Stromal cell of bone marrow (primary cell): ENCODE measurements at regions not wholly inside any gene's neighbourhood (a gene's known extent, or its start where the extent isn't known, plus 50 kb on each side); places are given as distances from the start of the nearest gene placed in this dataset.
"Not testable (repeated sequence)": the region's sequence is repeated elsewhere in the genome, so short reads cannot be mapped to it uniquely, and the experiment has no call there.

Source experiments
- DNase-seq: peaks from one replicate; pipeline ENCODE4 v3.0.0-alpha.2; 2012; ENCODE audit warnings: low read depth

- no peak for DNase-seq
Observed at GRCh38 chr18:45342166-45342565, 273.1 kb upstream of the SLC14A2 start.

GRCh38 chr18:45342653-45343052 is 272.6 kb upstream of the SLC14A2 start:
- DNase-seq = no peak

- DNase-seq = no peak
Observed at GRCh38 chr18:45343365-45343764, 271.9 kb upstream of the SLC14A2 start.

- DNase-seq = not testable (repeated sequence)
Observed at GRCh38 chr18:45344680-45345079, 270.6 kb upstream of the SLC14A2 start.

DNA sequence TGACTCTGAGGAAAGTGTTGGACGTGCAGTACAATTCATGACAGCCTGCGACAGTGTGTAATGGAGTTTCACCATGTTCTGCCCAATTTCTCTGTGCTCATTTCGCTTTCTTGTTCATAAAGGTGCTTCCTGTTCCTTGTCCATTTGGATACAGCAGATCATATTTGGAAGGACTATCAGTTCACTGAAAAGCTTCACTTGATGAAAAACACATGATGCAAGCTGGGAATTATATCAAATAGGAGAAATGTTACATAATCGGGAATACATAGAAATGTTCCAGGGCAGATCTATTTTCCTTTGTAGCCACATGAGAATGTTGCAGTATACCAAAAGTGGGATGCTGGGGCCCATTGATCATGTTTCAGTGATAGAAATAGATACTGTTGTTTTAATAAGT is 266.3 kb upstream of the SLC14A2 start:
- DNase-seq = no peak

- DNase-seq = no peak
Observed at GRCh38 chr18:45349467-45349866, 265.8 kb upstream of the SLC14A2 start.

DNA sequence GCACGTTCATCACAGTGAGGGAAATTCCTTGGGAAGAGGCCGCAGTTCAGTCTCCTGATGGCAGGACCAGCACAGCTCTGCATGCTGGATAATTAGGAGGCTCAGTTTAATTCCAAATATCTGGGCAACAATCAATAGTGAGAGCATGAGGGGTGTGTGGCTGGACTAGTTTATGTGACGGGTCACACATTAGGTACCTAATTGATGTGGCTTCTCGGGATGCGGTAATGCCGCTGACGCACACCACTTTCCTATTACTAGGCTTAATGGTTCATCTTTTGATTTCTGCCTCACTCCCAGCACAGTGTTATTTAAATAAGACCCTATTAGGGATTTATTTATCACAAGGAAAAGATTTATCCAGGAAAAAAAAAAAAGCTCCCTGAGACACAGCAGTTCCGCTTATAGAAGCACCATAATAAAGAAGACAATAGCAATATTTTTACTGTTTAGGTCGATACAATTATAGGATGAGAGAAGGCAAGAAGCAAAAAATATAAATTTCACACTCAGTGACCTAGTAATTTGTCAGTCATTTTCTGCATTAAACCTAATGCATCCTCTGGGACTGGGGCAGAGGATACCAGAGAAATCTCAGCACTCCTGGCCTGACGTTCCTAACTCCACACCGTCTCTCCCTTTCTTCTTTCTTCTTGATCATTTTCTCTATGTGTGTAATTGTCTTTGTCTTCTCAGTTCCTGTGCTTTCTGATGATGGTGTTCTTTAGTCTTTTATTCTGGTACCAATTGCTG is 264.7 kb upstream of the SLC14A2 start:
- no peak for DNase-seq

- DNase-seq = no peak
Observed at GRCh38 chr18:45352874-45353273, 262.4 kb upstream of the SLC14A2 start.

- DNase-seq = no peak
Observed at GRCh38 chr18:45353530-45353929, 261.7 kb upstream of the SLC14A2 start.

- DNase-seq = no peak
Observed at GRCh38 chr18:45355944-45356520, 259.2 kb upstream of the SLC14A2 start.

GRCh38 chr18:45357686-45358470 is 257.4 kb upstream of the SLC14A2 start:
- DNase-seq = peak; percentile 49

GRCh38 chr18:45359275-45360009 is 255.8 kb upstream of the SLC14A2 start:
- DNase-seq = no peak

DNA sequence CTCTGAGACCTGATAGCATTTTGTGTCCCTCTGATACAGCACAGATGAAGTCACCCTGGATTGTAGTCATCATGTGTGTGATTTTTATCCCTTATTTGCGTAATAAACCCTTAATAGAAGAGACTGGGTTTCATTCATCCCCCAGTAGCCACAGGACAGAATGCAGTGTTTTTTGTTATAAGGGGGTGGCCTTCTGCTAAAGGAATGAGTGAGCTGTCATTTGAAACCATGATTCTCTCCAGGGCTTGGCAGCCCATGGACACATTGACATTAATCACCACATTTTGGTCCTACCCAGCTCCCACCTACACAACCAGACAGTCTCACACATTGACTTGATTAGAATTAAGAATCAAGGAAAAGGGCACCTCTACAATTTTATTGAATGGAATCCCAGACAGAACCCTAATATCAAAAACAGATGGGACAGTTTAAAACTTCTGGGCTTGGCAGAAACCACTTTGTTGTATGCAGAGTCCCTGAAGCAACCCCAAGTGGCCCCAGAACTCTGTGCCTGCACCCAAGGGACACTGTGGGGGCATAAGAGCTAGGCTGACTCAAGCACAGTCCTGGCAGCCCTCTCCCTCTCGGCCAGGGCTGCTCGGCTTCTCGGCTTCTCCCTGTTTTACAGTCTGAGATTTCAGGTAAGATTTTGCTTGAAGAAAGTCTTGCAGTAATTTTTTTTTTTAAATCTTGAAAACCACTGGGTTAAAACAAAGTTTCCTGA is 254.0 kb upstream of the SLC14A2 start:
- peak; percentile 42 for DNase-seq

GRCh38 chr18:45363196-45363595 is 252.1 kb upstream of the SLC14A2 start:
- DNase-seq = no peak

- no peak for DNase-seq
Observed at GRCh38 chr18:45365835-45366234, 249.4 kb upstream of the SLC14A2 start.

- no peak for DNase-seq
Observed at GRCh38 chr18:45370255-45371010, 244.8 kb upstream of the SLC14A2 start.

GRCh38 chr18:45373286-45373880 is 241.9 kb upstream of the SLC14A2 start:
- DNase-seq = no peak

GRCh38 chr18:45374236-45374635 is 241.0 kb upstream of the SLC14A2 start:
- DNase-seq = no peak

DNA sequence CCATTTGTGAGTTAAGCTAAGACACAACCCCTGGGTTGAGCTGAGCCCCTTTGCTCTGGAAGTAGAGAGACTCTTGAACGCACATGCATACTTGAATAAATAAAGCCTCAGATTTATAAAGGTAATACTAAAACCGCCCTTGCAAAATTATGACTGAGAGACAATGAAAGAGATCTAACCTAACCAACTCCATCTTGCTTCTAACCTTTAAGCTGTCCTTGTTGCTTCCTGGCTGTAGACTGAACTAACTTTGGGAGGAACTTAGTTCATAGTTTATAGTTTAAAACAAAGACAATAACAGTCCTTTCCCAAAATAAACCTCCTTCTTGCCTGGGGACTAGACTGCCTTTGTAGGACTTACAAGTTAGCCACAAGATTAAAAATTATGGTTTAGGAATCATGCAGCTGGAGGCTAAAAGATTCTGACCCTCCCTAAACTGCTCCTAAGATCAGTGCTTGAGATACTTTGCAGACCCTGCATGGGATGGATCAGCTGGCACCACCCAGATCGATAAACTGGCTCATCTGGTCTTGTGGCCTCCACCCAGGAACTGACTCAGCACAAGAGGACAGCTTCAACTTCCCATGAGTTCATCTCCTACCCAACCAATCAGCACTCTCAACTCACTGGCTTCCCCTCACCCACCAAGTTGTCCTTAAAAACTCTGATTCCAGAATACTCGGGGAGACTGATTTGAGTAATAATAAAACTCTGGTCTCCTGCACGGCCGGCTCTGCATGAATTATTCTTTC is 240.2 kb upstream of the SLC14A2 start:
- no peak for DNase-seq

- DNase-seq = no peak
Observed at GRCh38 chr18:45376193-45376592, 239.1 kb upstream of the SLC14A2 start.
